Osteocyte (in vitro differentiated cells): ENCODE measurements at regions not wholly inside any gene's neighbourhood (a gene's known extent, or its start where the extent isn't known, plus 50 kb on each side); places are given as distances from the start of the nearest gene placed in this dataset.

Source experiments
- DNase-seq: peaks from one replicate; pipeline ENCODE4 v3.0.0; 2021; ENCODE audit warnings: mixed read lengths; ENCODE audit not compliant: unreplicated experiment; ENCODE audit errors: extremely low spot score
- H3K27ac Mint-ChIP-seq: one replicate; pipeline ENCODE4 v1.8.0; 2021; ENCODE audit warnings: mild to moderate bottlenecking, mixed read lengths; ENCODE audit not compliant: unreplicated experiment
- H3K27me3 Mint-ChIP-seq: one replicate; pipeline ENCODE4 v1.8.0; 2021; ENCODE audit warnings: mixed read lengths; ENCODE audit not compliant: unreplicated experiment
- H3K36me3 Mint-ChIP-seq: one replicate; pipeline ENCODE4 v1.8.0; 2021; ENCODE audit warnings: mixed read lengths; ENCODE audit not compliant: unreplicated experiment
- H3K4me1 Mint-ChIP-seq: one replicate; pipeline ENCODE4 v1.8.0; 2021; ENCODE audit warnings: mixed read lengths; ENCODE audit not compliant: unreplicated experiment
- H3K4me3 Mint-ChIP-seq: one replicate; pipeline ENCODE4 v1.8.0; 2021; ENCODE audit warnings: mild to moderate bottlenecking, moderate library complexity, mixed read lengths; ENCODE audit not compliant: unreplicated experiment
- H3K9me3 Mint-ChIP-seq: one replicate; pipeline ENCODE4 v1.8.0; 2021; ENCODE audit warnings: mixed read lengths; ENCODE audit not compliant: unreplicated experiment
- CTCF ChIP-seq: fragments of 200-600 bp; sonication (generic); IDR thresholded peaks from 2 replicates; pipeline ENCODE4 v1.5.0; 2021; ENCODE audit warnings: antibody characterized with exemption, mild to moderate bottlenecking, moderate library complexity

GRCh38 chr1:195475568-195475967 is 1132.7 kb downstream of the KCNT2 start:
- Mint-ChIP-seq H3K27me3 (no peaks in the 10 kb centered on the region), H3K4me1 (peaks cover 4% of the 10 kb centered on the region), H3K36me3 (no peaks in the 10 kb centered on the region), H3K27ac (no peak overlapping the region), H3K4me3 (no peak overlapping the region), H3K9me3 (peaks cover 7% of the 10 kb centered on the region)
- TF ChIP-seq CTCF = no peak
- no peak for DNase-seq

- Mint-ChIP-seq H3K4me1 (no peaks in the 10 kb centered on the region), H3K4me3 (no peak overlapping the region), H3K9me3 (peaks cover 7% of the 10 kb centered on the region), H3K36me3 (no peaks in the 10 kb centered on the region), H3K27ac (no peak overlapping the region), H3K27me3 (no peaks in the 10 kb centered on the region)
- DNase-seq = no peak
- no peak for TF ChIP-seq CTCF
Measured at GRCh38 chr1:195472291-195472690, 1135.9 kb downstream of the KCNT2 start.

GRCh38 chr1:195466639-195467038 is 1141.6 kb downstream of the KCNT2 start:
- Mint-ChIP-seq H3K27ac (no peak overlapping the region), H3K27me3 (no peaks in the 10 kb centered on the region), H3K36me3 (no peaks in the 10 kb centered on the region), H3K4me1 (peaks cover 2% of the 10 kb centered on the region), H3K9me3 (no peaks in the 10 kb centered on the region), H3K4me3 (no peak overlapping the region)
- TF ChIP-seq CTCF = no peak
- no peak for DNase-seq

GRCh38 chr1:195462646-195463045 is 1145.6 kb downstream of the KCNT2 start:
- no peaks in the 10 kb centered on the region for H3K9me3 Mint-ChIP-seq
- H3K36me3 Mint-ChIP-seq = no peaks in the 10 kb centered on the region
- no peak overlapping the region for H3K27ac Mint-ChIP-seq
- H3K4me3 Mint-ChIP-seq = no peak overlapping the region
- no peak for TF ChIP-seq CTCF
- H3K4me1 Mint-ChIP-seq = peaks cover 2% of the 10 kb centered on the region
- no peaks in the 10 kb centered on the region for H3K27me3 Mint-ChIP-seq
- DNase-seq = no peak

- Mint-ChIP-seq H3K4me3 (no peak overlapping the region), H3K27ac (no peak overlapping the region), H3K4me1 (peaks cover 2% of the 10 kb centered on the region), H3K9me3 (no peaks in the 10 kb centered on the region), H3K27me3 (no peaks in the 10 kb centered on the region), H3K36me3 (no peaks in the 10 kb centered on the region)
- DNase-seq = no peak
- TF ChIP-seq CTCF = no peak
Measured at GRCh38 chr1:195462152-195462551, 1146.1 kb downstream of the KCNT2 start.
